ENCODE measurements at regions not wholly inside any gene's neighbourhood (a gene's known extent, or its start where the extent isn't known, plus 50 kb on each side); places are given as distances from the start of the nearest gene placed in this dataset.

DNA sequence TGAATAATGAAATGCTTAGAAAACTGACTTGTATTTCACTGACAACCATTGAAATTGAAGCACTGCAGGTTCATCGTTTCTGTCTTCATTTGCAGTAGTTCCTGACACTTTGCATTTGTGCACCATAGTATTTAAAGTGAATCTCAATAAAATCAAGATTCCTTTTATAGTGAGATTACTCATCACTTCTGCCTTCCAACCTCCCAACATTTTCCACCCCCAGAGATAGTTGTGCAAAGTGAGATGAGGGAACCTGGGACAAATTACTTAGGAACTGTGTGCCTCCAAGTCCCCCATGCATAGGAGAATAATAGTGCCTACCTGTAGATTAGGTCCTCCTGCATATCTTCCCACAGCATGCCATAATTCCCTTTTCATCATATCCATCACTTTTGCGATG is 114.9 kb upstream of the DPT start:
- Histone ChIP-seq H3K4me3 (ENCODE audit: low read length) (no peak overlapping the region), H3K36me3 (ENCODE audit: control insufficient read depth, insufficient read depth, low read length) (no peaks in the 10 kb centered on the region), H3K27me3 (ENCODE audit: control insufficient read depth, insufficient read depth, low read length) (no peaks in the 10 kb centered on the region), H3K4me1 (ENCODE audit: control insufficient read depth, insufficient read depth, low read length) (peaks cover 60% of the 10 kb centered on the region), H3K9ac (ENCODE audit: low read length) (no peak overlapping the region), H3K9me3 (ENCODE audit: control insufficient read depth, low read length) (no peaks in the 10 kb centered on the region)

DNA sequence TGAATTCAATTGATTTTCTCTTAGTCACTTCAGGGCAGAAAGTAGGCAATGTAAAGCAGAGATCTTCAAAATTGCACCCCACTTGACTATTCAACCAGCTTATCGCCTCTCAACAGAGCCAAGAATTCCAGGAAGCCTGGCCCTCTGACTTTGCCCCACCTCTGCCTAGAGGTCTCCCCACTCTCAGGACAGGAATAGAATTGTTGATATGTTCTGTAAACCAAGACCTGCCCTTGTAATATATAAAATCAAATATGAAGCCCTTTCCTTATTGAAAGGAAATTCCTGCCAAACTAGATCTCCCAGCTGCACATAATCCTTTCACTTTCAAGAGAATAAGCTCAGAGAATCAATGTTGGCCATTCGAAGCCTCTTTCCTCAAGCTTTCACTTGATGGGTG is 116.1 kb upstream of the DPT start:
- H3K9ac ChIP-seq (ENCODE audit: low read length): no peak overlapping the region
- H3K27me3 ChIP-seq (ENCODE audit: control insufficient read depth, insufficient read depth, low read length): no peaks in the 10 kb centered on the region
- no peak overlapping the region for H3K4me3 ChIP-seq (ENCODE audit: low read length)
- peaks cover 51% of the 10 kb centered on the region for H3K4me1 ChIP-seq (ENCODE audit: control insufficient read depth, insufficient read depth, low read length)
- H3K36me3 ChIP-seq (ENCODE audit: control insufficient read depth, insufficient read depth, low read length): no peaks in the 10 kb centered on the region
- no peaks in the 10 kb centered on the region for H3K9me3 ChIP-seq (ENCODE audit: control insufficient read depth, low read length)

DNA sequence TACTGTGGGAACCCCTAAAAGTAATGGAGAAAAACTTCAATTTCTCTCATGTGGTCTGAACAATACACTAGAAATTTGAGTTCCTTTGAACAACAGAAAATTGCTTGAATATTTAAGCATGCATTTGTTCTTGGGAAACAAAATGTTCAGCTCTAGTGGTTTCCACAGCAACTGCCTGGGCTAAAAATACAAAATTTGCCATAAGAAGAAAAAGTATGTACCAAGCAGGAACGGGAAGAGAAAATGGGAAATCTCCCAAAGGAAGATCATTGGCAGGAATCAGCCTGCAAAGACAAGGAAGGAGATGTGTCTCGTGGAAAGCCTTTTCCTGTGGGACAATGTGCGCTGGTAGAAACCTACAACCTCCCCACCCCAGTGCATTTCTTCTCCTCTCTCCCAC is 119.0 kb upstream of the DPT start:
- H3K36me3 ChIP-seq (ENCODE audit: control insufficient read depth, insufficient read depth, low read length): no peaks in the 10 kb centered on the region
- no peak overlapping the region for H3K4me3 ChIP-seq (ENCODE audit: low read length)
- no peaks in the 10 kb centered on the region for H3K27me3 ChIP-seq (ENCODE audit: control insufficient read depth, insufficient read depth, low read length)
- H3K9me3 ChIP-seq (ENCODE audit: control insufficient read depth, low read length): no peaks in the 10 kb centered on the region
- H3K4me1 ChIP-seq (ENCODE audit: control insufficient read depth, insufficient read depth, low read length): peaks cover 33% of the 10 kb centered on the region
- H3K9ac ChIP-seq (ENCODE audit: low read length): no peak overlapping the region

DNA sequence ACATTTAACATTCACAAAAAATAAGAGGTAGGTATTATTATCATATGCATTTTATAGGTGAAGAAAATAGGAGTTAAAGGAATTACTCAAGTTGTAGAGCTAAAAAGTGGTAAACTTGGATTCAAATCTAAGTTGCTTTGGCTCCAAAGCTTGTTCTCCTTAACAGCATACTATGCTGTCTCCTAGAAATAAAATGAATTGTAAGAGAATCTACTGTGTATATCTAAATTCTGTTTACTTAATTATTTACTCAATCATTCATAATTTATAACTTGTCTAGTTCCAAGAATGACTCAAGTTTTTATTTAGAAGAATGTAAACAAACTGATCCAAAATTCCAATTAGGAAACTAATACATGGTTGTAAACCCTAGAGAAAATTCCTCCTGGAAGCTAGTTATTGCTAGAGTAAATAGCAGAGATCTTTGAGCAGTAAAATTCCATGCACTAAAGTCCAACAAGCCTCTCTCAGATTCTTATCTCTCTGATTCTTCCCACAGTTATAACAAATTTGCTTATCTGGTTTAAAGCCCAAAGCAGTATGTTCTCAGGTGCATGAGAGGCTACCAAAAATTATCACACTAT is 132.5 kb upstream of the DPT start:
- H3K36me3 ChIP-seq (ENCODE audit: control insufficient read depth, insufficient read depth, low read length): no peaks in the 10 kb centered on the region
- H3K4me3 ChIP-seq (ENCODE audit: low read length): no peak overlapping the region
- H3K9me3 ChIP-seq (ENCODE audit: control insufficient read depth, low read length): no peaks in the 10 kb centered on the region
- peaks cover 7% of the 10 kb centered on the region for H3K4me1 ChIP-seq (ENCODE audit: control insufficient read depth, insufficient read depth, low read length)
- no peaks in the 10 kb centered on the region for H3K27me3 ChIP-seq (ENCODE audit: control insufficient read depth, insufficient read depth, low read length)
- H3K9ac ChIP-seq (ENCODE audit: low read length): no peak overlapping the region

DNA sequence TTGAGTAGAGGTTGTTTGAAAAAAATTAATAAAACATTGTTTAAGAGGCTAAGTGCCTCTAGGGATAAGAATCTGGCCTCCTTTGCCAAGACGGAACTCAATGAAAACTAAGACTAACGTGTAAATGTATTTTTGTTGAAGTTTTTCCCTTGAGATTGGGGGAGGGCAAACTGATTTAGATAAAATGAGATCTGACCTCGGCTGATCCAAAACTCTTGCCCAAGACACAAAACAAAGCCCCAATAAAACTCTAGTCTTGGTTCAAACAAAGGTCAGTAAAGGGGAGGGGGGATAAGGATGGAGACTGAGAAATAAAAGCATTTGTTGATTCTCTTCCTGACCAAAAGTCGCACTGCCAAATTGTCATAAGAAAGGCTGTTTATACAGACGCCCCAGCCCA is 134.8 kb upstream of the DPT start:
- Histone ChIP-seq H3K9me3 (ENCODE audit: control insufficient read depth, low read length) (no peaks in the 10 kb centered on the region), H3K4me1 (ENCODE audit: control insufficient read depth, insufficient read depth, low read length) (peaks cover 16% of the 10 kb centered on the region), H3K9ac (ENCODE audit: low read length) (no peak overlapping the region), H3K4me3 (ENCODE audit: low read length) (no peak overlapping the region), H3K36me3 (ENCODE audit: control insufficient read depth, insufficient read depth, low read length) (no peaks in the 10 kb centered on the region), H3K27me3 (ENCODE audit: control insufficient read depth, insufficient read depth, low read length) (no peaks in the 10 kb centered on the region)

DNA sequence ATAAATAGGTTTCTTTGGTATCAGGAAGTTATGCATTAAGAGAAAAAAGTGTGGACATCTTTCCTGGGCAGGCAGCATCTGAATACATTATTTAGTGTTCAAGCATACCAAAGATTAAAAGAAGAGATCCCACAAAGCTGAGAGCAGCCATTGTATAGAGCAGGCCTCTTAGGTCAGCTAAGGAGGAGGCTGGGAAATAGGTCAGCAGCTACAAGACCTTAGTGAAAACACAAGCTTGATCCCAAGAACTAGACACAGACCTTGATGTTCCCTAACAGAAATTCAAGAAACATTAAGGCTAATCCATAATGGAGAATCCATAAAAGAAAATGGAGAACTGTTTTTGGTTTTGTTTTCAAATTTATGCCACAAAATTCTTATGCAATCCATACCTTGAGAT is 135.3 kb upstream of the DPT start:
- Histone ChIP-seq H3K9me3 (ENCODE audit: control insufficient read depth, low read length) (no peaks in the 10 kb centered on the region), H3K9ac (ENCODE audit: low read length) (no peak overlapping the region), H3K27me3 (ENCODE audit: control insufficient read depth, insufficient read depth, low read length) (no peaks in the 10 kb centered on the region), H3K4me1 (ENCODE audit: control insufficient read depth, insufficient read depth, low read length) (peaks cover 16% of the 10 kb centered on the region), H3K36me3 (ENCODE audit: control insufficient read depth, insufficient read depth, low read length) (no peaks in the 10 kb centered on the region), H3K4me3 (ENCODE audit: low read length) (no peak overlapping the region)

DNA sequence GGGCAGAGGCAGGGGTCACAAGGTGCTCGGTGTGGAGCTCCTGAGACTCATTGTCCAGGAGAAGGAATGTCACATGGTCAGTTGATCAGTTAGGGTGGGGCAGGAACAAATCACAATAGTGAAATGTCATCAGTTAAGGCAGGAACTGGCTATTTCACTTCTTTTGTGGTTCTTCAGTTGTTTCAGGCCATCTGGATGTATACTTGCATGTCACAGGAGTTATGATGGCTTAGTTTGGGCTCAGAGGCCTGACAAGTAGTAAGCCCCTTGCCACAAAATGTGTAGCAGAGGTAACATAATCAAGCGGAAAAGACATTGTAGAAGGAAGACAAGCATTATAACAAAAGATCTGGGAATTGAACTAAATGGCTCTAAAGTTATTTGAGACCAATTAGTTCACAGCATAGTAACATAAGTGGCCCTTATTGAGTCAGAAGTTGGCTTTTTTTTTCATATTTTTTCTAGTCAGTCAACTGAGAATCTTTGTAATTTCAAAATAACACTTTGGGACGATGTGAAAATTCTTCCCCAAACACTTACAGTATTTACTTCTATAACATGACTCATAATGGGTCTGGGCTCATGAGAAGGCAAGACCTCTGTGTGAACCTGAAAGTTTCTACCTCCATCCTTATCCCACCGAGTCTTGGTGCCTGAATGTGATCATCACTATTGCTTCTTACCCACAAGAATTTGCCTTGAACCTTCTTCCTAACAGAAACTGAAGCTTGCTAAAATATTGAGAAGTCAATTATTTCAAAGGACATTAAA is 137.0 kb upstream of the DPT start:
- Histone ChIP-seq H3K4me3 (ENCODE audit: low read length) (no peak overlapping the region), H3K9me3 (ENCODE audit: control insufficient read depth, low read length) (no peaks in the 10 kb centered on the region), H3K36me3 (ENCODE audit: control insufficient read depth, insufficient read depth, low read length) (no peaks in the 10 kb centered on the region)

DNA sequence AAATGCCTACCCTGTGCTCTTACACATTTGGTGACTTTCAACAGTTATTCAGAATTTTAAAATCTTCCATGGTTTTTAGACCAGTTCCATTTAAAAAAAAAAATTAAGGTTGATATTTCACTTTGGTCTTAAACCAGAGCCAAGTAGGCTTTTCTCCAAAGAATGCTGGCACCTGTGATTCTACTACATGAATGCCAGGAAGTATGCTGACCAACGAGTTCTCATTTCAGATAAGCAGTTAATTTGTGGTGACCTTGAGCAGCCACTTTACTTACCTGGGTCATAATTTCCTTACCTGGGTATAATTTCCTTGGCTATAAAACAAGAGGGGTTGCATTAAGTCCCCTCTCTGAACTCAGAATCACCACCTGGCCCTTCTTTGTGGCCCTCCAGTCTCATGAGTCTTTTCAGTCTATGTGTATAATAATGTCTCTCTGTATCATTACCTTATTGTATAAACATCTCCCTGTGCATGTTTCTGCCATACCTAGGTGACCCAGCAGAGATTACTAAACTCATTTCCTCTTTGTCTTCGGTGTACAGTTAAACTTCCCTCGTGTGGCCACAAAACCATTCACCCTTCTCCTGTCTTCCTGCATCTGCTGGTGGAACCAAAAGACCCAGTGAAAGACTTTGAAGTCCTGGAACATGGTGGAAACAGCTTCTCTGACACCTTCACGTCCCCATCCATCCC is 139.1 kb upstream of the DPT start:
- no peaks in the 10 kb centered on the region for H3K9me3 ChIP-seq (ENCODE audit: control insufficient read depth, low read length)
- no peaks in the 10 kb centered on the region for H3K36me3 ChIP-seq (ENCODE audit: control insufficient read depth, insufficient read depth, low read length)

More for the DNA sequence above, 137.0 kb upstream of the DPT start:
- H3K27me3 ChIP-seq (ENCODE audit: control insufficient read depth, insufficient read depth, low read length): no peaks in the 10 kb centered on the region
- no peak overlapping the region for H3K9ac ChIP-seq (ENCODE audit: low read length)
- peaks cover 14% of the 10 kb centered on the region for H3K4me1 ChIP-seq (ENCODE audit: control insufficient read depth, insufficient read depth, low read length)

DNA sequence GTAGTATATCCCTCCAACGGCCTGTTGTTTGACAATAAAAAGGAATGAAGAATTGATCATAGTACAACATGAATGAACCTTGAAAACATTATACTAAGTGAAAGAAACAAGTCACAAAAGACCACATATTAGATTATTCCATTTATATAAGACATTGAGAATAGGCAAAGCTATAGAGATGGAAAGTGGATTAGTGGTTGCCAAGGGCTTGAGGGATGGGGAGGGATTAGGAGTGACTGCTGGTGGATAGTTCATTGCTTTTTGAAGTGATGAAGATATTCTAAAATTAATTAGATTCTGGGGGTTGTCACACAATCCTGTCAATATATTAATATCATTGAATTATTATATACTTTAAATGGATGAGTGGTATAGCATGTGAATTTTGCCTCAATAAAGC is 142.5 kb upstream of the DPT start:
- H3K27me3 ChIP-seq (ENCODE audit: control insufficient read depth, insufficient read depth, low read length): no peaks in the 10 kb centered on the region
- peaks cover 9% of the 10 kb centered on the region for H3K4me1 ChIP-seq (ENCODE audit: control insufficient read depth, insufficient read depth, low read length)

More for the DNA sequence above, 139.1 kb upstream of the DPT start:
- no peak overlapping the region for H3K4me3 ChIP-seq (ENCODE audit: low read length)
- no peaks in the 10 kb centered on the region for H3K27me3 ChIP-seq (ENCODE audit: control insufficient read depth, insufficient read depth, low read length)
- H3K4me1 ChIP-seq (ENCODE audit: control insufficient read depth, insufficient read depth, low read length): peaks cover 9% of the 10 kb centered on the region
- H3K9ac ChIP-seq (ENCODE audit: low read length): no peak overlapping the region

DNA sequence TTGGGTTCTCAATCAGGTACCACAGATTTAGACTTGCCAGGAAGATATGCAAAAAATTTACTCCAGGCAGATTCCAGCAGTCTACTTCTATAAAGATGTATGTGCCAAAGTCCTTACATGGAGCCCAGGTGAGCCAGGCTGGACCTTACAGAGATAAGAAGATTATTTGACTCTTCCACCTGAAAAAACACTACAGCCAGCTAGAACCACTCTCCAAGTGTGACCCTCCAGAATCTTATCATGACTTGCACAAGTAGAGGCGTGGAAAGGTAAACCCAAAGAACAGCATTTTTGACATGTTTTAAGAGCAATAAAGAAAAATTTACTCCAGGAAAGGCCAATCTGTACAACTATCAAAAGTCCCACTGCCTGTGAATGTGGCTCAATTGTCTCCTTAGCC is 146.8 kb upstream of the DPT start:
- peaks cover 6% of the 10 kb centered on the region for H3K4me1 ChIP-seq (ENCODE audit: control insufficient read depth, insufficient read depth, low read length)
- no peaks in the 10 kb centered on the region for H3K27me3 ChIP-seq (ENCODE audit: control insufficient read depth, insufficient read depth, low read length)
- no peak overlapping the region for H3K4me3 ChIP-seq (ENCODE audit: low read length)
- no peak overlapping the region for H3K9ac ChIP-seq (ENCODE audit: low read length)
- no peaks in the 10 kb centered on the region for H3K9me3 ChIP-seq (ENCODE audit: control insufficient read depth, low read length)
- no peaks in the 10 kb centered on the region for H3K36me3 ChIP-seq (ENCODE audit: control insufficient read depth, insufficient read depth, low read length)

More for the DNA sequence above, 142.5 kb upstream of the DPT start:
- H3K36me3 ChIP-seq (ENCODE audit: control insufficient read depth, insufficient read depth, low read length): no peaks in the 10 kb centered on the region
- no peak overlapping the region for H3K9ac ChIP-seq (ENCODE audit: low read length)
- no peaks in the 10 kb centered on the region for H3K9me3 ChIP-seq (ENCODE audit: control insufficient read depth, low read length)
- no peak overlapping the region for H3K4me3 ChIP-seq (ENCODE audit: low read length)

DNA sequence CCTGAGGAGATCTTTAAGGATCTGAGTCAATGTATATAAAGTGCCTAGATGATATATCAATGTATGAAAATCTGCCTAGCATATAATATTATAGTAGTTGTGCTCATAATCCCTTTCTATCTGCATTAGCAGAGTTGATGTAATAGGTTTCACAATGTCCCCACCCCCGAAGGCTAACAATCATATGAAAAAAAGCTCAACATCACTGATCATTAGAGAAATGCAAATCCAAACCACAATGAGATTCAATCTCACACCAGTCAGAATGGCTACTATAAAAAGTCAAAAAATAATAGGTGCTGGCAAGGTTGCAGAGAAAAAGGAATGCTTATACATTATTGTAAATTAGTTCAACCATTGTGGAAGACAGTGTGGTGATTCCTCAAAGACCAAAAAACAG is 147.8 kb upstream of the DPT start:
- Histone ChIP-seq H3K27me3 (ENCODE audit: control insufficient read depth, insufficient read depth, low read length) (no peaks in the 10 kb centered on the region), H3K4me1 (ENCODE audit: control insufficient read depth, insufficient read depth, low read length) (peaks cover 6% of the 10 kb centered on the region), H3K9ac (ENCODE audit: low read length) (no peak overlapping the region), H3K9me3 (ENCODE audit: control insufficient read depth, low read length) (no peaks in the 10 kb centered on the region), H3K4me3 (ENCODE audit: low read length) (no peak overlapping the region), H3K36me3 (ENCODE audit: control insufficient read depth, insufficient read depth, low read length) (no peaks in the 10 kb centered on the region)

Measured in mucosa of stomach (tissue), 1 donor.